ENCODE measurements at regions not wholly inside any gene's neighbourhood (a gene's known extent, or its start where the extent isn't known, plus 50 kb on each side); places are given as distances from the start of the nearest gene placed in this dataset.

GRCh38 chr5:152631221-152631620 is 226.1 kb upstream of the NMUR2 start:
- TF ChIP-seq CTCF (conservative IDR thresholded peaks at IDR 0.05; ENCODE audit: low read depth, low read length) = no peak
- TF ChIP-seq EZH2 (IDR thresholded peaks at IDR 0.05; ENCODE audit: low read length, unreplicated experiment) = no peak
